SK-N-SH treated with all-trans-retinoic acid at 6 μM for 48 hours (cell line): ENCODE measurements at regions not wholly inside any gene's neighbourhood (a gene's known extent, or its start where the extent isn't known, plus 50 kb on each side); places are given as distances from the start of the nearest gene placed in this dataset.

ENCODE experiments used
- ATAC-seq: fragments of 200-7000 bp; cut with Tn5 transposase; 3 replicates; pipeline ENCODE4 v1.9.1; 2020; ENCODE audit warnings: mild to moderate bottlenecking, moderate library complexity
- CREB5 ChIP-seq: fragments of 250-450 bp; sonication (Bioruptor Pico); IDR thresholded peaks from 2 replicates; pipeline ENCODE4 v1.5.1; 2020; ENCODE audit warnings: low read depth, mild to moderate bottlenecking, moderate library complexity
- CSDC2 ChIP-seq: fragments of 250-450 bp; sonication (Bioruptor Pico); IDR thresholded peaks from 2 replicates; pipeline ENCODE4 v1.5.0; 2020; ENCODE audit warnings: mild to moderate bottlenecking, moderate library complexity
- ESRRG ChIP-seq: fragments of 250-450 bp; sonication (Bioruptor Pico); IDR thresholded peaks from 2 replicates; pipeline ENCODE4 v1.6.1; 2021; ENCODE audit warnings: mild to moderate bottlenecking
- GLIS3 ChIP-seq: fragments of 250-450 bp; sonication (Bioruptor Pico); IDR thresholded peaks from 2 replicates; pipeline ENCODE4 v1.5.0; 2020; ENCODE audit warnings: mild to moderate bottlenecking, moderate library complexity
- ISL1 ChIP-seq: fragments of 250-450 bp; sonication (Bioruptor Pico); IDR thresholded peaks from 2 replicates; pipeline ENCODE4 v2.1.2; 2022; ENCODE audit warnings: mild to moderate bottlenecking, moderate library complexity
- OSR1 ChIP-seq: fragments of 250-450 bp; sonication (Bioruptor Pico); IDR thresholded peaks from 2 replicates; pipeline ENCODE4 v1.8.0; 2022; ENCODE audit warnings: moderate library complexity, mild to moderate bottlenecking, inconsistent platforms
- PPARA ChIP-seq: fragments of 250-450 bp; sonication (Bioruptor Pico); IDR thresholded peaks from 2 replicates; pipeline ENCODE4 v1.5.0; 2020; ENCODE audit warnings: mild to moderate bottlenecking, borderline replicate concordance
- RARB ChIP-seq: fragments of 250-450 bp; sonication (Bioruptor Pico); IDR thresholded peaks from 2 replicates; pipeline ENCODE4 v1.8.0; 2021; ENCODE audit warnings: mild to moderate bottlenecking, moderate library complexity
- TCF4 ChIP-seq: fragments of 250-450 bp; sonication (Bioruptor Pico); IDR thresholded peaks from 2 replicates; pipeline ENCODE4 v1.8.0; 2021; ENCODE audit warnings: mild to moderate bottlenecking, moderate library complexity, borderline replicate concordance
- TOX ChIP-seq: fragments of 250-450 bp; sonication (Bioruptor Pico); IDR thresholded peaks from 2 replicates; pipeline ENCODE4 v1.8.0; 2021; ENCODE audit warnings: mild to moderate bottlenecking, moderate library complexity, borderline replicate concordance
- TSHZ2 ChIP-seq: fragments of 250-450 bp; sonication (Bioruptor Pico); IDR thresholded peaks from 2 replicates; pipeline ENCODE4 v1.5.0; 2020; ENCODE audit warnings: mild to moderate bottlenecking, moderate library complexity
- ZC3H10 ChIP-seq: fragments of 250-450 bp; sonication (Bioruptor Pico); IDR thresholded peaks from 2 replicates; pipeline ENCODE4 v1.5.1; 2021; ENCODE audit warnings: mild to moderate bottlenecking, moderate library complexity
- ZFP3 ChIP-seq: fragments of 250-450 bp; sonication (Bioruptor Pico); IDR thresholded peaks from 2 replicates; pipeline ENCODE4 v1.5.0; 2020; ENCODE audit warnings: mild to moderate bottlenecking, moderate library complexity
- ZFP30 ChIP-seq: fragments of 450-650 bp; formaldehyde crosslinking; IDR thresholded peaks from 2 replicates; pipeline ENCODE4 v1.5.0; 2022; ENCODE audit warnings: mild to moderate bottlenecking, moderate library complexity
- ZNF565 ChIP-seq: fragments of 450-650 bp; formaldehyde crosslinking; conservative IDR thresholded peaks from 2 replicates; pipeline ENCODE4 v1.5.0; 2020; ENCODE audit warnings: low read depth, mild to moderate bottlenecking, moderate library complexity
- ZNF8 ChIP-seq: fragments of 450-650 bp; formaldehyde crosslinking; IDR thresholded peaks from 2 replicates; pipeline ENCODE4 v1.5.0; 2020; ENCODE audit warnings: mild to moderate bottlenecking, moderate library complexity
- TF ChIP-seq, protein P1 (sequence below): fragments of 250-450 bp; sonication (Bioruptor Pico); IDR thresholded peaks from 2 replicates; pipeline ENCODE4 v1.8.0; 2020; ENCODE audit warnings: mild to moderate bottlenecking, moderate library complexity, borderline replicate concordance
- TF ChIP-seq, protein P2 (sequence below): fragments of 250-450 bp; sonication (Bioruptor Pico); IDR thresholded peaks from 2 replicates; pipeline ENCODE4 v1.5.1; 2021; ENCODE audit warnings: mild to moderate bottlenecking, moderate library complexity

DNA sequence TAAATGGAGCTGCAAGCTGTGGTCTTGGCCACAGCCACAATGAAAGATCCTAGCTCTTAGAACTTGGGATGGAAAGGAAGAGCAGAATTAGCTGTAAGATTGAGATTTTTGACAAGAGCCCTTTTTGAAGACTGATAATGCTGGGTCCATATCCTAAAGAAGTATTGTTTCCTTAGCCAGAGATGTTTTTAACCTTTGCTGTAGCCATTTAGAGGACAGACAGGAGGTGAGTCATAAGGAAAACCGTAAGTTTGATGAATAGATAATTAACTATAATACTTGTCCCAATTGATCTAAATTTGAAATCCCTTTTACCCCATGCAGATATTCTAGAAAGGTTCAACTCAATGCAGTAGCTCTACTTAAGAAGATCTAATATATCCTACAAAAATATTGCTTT, 213.7 kb downstream of the HTR1B start:
- ATAC-seq: no peak
- TF ChIP-seq ESRRG (CRISPR knock-in tag) (no peak), ZFP30 (CRISPR knock-in tag) (no peak), RARB (CRISPR knock-in tag) (no peak), GLIS3 (CRISPR knock-in tag) (no peak), TSHZ2 (no peak), OSR1 (CRISPR knock-in tag) (no peak), PPARA (CRISPR knock-in tag) (no peak), ZFP3 (no peak), ZNF565 (CRISPR knock-in tag) (no peak), CSDC2 (CRISPR knock-in tag) (no peak), ZNF8 (CRISPR knock-in tag) (no peak)
- TF ChIP-seq, protein P1, sequence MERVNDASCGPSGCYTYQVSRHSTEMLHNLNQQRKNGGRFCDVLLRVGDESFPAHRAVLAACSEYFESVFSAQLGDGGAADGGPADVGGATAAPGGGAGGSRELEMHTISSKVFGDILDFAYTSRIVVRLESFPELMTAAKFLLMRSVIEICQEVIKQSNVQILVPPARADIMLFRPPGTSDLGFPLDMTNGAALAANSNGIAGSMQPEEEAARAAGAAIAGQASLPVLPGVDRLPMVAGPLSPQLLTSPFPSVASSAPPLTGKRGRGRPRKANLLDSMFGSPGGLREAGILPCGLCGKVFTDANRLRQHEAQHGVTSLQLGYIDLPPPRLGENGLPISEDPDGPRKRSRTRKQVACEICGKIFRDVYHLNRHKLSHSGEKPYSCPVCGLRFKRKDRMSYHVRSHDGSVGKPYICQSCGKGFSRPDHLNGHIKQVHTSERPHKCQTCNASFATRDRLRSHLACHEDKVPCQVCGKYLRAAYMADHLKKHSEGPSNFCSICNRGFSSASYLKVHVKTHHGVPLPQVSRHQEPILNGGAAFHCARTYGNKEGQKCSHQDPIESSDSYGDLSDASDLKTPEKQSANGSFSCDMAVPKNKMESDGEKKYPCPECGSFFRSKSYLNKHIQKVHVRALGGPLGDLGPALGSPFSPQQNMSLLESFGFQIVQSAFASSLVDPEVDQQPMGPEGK (CRISPR knock-in tag): no peak
- TF ChIP-seq, protein P2, sequence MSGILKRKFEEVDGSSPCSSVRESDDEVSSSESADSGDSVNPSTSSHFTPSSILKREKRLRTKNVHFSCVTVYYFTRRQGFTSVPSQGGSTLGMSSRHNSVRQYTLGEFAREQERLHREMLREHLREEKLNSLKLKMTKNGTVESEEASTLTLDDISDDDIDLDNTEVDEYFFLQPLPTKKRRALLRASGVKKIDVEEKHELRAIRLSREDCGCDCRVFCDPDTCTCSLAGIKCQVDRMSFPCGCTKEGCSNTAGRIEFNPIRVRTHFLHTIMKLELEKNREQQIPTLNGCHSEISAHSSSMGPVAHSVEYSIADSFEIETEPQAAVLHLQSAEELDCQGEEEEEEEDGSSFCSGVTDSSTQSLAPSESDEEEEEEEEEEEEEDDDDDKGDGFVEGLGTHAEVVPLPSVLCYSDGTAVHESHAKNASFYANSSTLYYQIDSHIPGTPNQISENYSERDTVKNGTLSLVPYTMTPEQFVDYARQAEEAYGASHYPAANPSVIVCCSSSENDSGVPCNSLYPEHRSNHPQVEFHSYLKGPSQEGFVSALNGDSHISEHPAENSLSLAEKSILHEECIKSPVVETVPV (CRISPR knock-in tag): no peak

- TF ChIP-seq PPARA (CRISPR knock-in tag) (no peak), ISL1 (CRISPR knock-in tag) (no peak), CREB5 (CRISPR knock-in tag) (no peak), ZC3H10 (no peak), TOX (CRISPR knock-in tag) (no peak), ZFP30 (CRISPR knock-in tag) (no peak), ZNF565 (CRISPR knock-in tag) (no peak)
- TF ChIP-seq, protein P1 (CRISPR knock-in tag): no peak
- ATAC-seq: no peak
These were observed 218.3 kb downstream of the HTR1B start for GRCh38 chr6:77245026-77245425.

- TF ChIP-seq, protein P1 (CRISPR knock-in tag): no peak
- TF ChIP-seq ZNF8 (CRISPR knock-in tag): no peak
- no peak for TF ChIP-seq PPARA (CRISPR knock-in tag)
- TF ChIP-seq TCF4 (CRISPR knock-in tag): no peak
- no peak for TF ChIP-seq ISL1 (CRISPR knock-in tag)
- TF ChIP-seq CSDC2 (CRISPR knock-in tag): no peak
- TF ChIP-seq RARB (CRISPR knock-in tag): no peak
- peak; percentile 38; the same call in 2 of the 3 replicates for ATAC-seq
These were observed 231.6 kb downstream of the HTR1B start for GRCh38 chr6:77231438-77232305.
